ENCODE measurements at regions not wholly inside any gene's neighbourhood (a gene's known extent, or its start where the extent isn't known, plus 50 kb on each side); places are given as distances from the start of the nearest gene placed in this dataset.
"Not testable (repeated sequence)": the region's sequence is repeated elsewhere in the genome, so short reads cannot be mapped to it uniquely, and the experiment has no call there.

DNA sequence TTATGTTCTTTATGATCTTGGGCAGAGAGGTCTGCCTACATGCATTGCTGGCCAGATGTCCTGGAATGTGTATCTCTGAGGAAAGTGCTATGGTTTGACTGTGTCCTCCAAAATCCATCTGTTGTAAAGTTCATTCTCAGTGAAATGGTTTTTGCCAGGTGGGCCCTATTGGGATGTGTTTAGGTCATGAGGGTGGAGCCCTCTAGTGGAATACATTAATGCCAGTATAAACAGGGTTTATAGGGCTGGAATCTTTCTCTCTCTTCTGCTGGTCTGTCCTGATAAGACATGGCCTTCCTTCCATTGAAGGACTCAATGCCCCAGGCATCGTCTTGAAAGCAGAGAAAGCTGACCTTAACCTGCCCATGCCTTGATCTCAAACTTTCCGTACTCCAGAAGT, 258.5 kb downstream of the RPIA start:
- H3K4me3 ChIP-seq, result no peak overlapping the region
- no peaks in the 10 kb centered on the region for H3K36me3 ChIP-seq
- no peaks in the 10 kb centered on the region; the same call in 1 of the 2 replicates for H3K27me3 ChIP-seq
- H3K27ac ChIP-seq, result no peak overlapping the region
- H3K4me1 ChIP-seq, result no peaks in the 10 kb centered on the region
- no peaks in the 10 kb centered on the region for H3K9me3 ChIP-seq (replicated peaks)
- peak in 1 of 2 experiments; percentile 40 for DNase-seq

DNA sequence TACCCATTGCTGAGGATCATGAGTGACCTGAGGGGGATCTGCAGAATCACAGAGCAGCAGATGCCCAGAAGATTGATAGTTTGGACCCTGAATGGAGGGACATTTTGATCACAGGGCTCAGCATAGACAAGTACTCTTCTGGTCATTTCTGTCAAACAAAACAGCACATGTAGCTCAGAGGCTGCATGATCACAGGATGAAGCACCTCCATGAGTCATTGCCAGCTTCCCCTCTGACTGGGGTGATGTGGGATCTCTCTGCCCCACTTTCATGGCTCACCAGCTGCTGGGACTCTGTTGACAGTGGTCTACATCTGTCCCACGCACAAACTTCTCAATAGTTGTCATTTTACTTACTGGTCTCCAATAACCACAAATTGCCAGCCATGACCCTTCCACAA, 264.1 kb downstream of the RPIA start:
- H3K4me3 ChIP-seq, result no peak overlapping the region

DNA sequence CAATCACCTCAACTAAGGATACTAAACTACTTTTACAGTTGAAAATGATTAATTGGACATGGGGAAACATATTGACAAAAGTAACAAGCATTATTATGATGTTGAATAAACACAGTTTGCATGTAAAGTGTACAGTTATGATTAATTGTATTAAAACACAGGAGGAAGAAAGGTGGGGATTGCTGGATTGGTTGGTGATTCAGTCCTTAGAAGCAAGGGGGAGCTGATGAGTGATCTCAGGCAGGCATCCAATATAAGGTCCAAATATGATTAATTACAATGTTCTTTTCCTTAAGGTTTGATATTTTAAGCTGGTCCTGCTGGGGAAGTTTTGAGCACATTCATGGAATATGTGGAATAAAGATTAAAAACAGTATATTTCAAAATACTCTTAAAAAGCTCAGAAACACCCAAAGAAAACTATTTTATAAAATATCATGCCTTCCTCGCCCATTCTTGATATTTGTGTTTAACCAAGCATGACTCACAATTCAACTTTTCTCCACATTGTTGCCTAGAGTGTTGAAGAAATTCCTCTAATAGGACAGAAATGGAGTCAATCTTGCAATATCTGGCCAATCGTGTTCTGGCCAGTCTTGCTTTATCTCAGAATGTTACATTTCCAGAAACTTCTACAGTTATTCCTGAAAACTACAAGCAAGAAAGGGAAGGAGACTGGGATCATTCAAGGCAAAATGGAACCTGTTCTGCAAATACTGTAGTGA, 268.2 kb downstream of the RPIA start:
- no peaks in the 10 kb centered on the region for H3K36me3 ChIP-seq
- no peak overlapping the region for H3K4me3 ChIP-seq
- DNase-seq, result no peak
- H3K4me1 ChIP-seq, result no peaks in the 10 kb centered on the region
- no peaks in the 10 kb centered on the region for H3K9me3 ChIP-seq (replicated peaks)
- H3K27me3 ChIP-seq, result 0 out of 2 replicates have a peak, but pooled peaks cover 3% of the 10 kb centered on the region
- H3K27ac ChIP-seq, result no peak overlapping the region

More for the DNA sequence above, 264.1 kb downstream of the RPIA start:
- no peak for DNase-seq
- Histone ChIP-seq H3K9me3 (replicated peaks) (no peaks in the 10 kb centered on the region), H3K4me1 (no peaks in the 10 kb centered on the region), H3K36me3 (no peaks in the 10 kb centered on the region), H3K27ac (no peak overlapping the region), H3K27me3 (peaks cover 3% of the 10 kb centered on the region; the same call in 1 of the 2 replicates)

DNA sequence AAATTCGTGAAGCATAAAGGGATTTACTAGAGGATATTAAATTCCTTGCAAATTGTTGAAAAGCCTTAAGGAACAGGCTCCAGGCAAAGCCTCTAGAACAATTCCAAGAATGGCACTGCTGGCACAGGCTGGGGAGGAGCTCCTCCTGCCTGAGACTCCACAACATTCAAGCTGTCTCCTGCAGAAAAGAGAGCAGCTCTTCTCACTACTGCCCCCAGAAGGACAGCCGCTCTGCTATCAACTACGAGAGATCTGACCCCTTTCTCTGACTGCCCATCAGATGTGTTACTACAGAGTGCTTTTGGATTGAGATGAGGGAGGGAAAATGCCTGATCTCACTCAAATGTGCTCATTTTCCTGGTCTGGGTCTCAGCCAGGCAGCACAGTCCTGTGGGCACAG, 269.9 kb downstream of the RPIA start:
- not testable (repeated sequence) for H3K27ac ChIP-seq; H3K9me3 ChIP-seq (replicated peaks); H3K4me3 ChIP-seq; H3K4me1 ChIP-seq; DNase-seq; H3K27me3 ChIP-seq; H3K36me3 ChIP-seq

DNA sequence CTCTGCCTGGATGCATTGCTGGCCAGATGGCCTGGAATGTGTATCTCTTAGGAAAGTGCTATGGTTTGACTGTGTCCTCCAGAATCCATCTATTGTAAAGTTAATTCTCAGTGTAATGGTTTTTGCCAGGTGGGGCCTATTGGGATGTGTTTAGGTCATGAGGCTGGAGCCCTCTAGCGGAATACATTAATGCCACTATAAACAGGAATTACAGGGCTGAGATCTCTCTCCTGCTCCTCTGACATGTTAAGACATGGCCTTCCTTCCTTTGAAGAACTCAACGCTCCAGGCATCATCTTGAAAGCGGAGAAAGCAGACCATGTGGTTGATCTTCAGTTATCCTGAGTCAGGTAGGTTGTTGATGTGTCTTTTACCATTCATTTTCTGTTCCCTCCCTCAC, 276.4 kb downstream of the RPIA start:
- no peak overlapping the region for H3K4me3 ChIP-seq
- H3K36me3 ChIP-seq, result no peaks in the 10 kb centered on the region
- H3K9me3 ChIP-seq (replicated peaks), result no peaks in the 10 kb centered on the region
- peak in 1 of 2 experiments; percentile 38 for DNase-seq
- H3K27ac ChIP-seq, result no peak overlapping the region
- no peaks in the 10 kb centered on the region for H3K4me1 ChIP-seq
- H3K27me3 ChIP-seq, result 0 out of 2 replicates have a peak, but pooled peaks cover 3% of the 10 kb centered on the region

DNA sequence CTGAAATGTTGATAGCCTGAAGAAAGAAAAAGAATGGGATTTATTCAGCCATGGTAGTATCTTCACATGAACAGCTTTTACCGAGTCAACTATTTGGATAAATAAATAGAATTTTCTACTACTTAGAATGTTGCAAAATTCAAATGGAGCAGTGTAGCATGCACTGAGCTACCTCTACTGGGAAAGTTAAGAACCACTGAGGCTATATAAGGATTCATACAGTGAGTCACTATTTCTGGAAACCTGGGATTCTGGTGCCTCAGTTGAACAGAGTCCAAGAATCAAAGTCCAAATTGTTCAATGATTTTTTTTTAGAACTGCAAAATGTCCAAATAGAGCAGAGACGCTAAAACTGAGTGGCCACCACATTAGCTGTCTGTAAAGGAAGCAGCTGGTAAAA, 286.5 kb downstream of the RPIA start:
- H3K4me1 ChIP-seq, result not testable (repeated sequence)

DNA sequence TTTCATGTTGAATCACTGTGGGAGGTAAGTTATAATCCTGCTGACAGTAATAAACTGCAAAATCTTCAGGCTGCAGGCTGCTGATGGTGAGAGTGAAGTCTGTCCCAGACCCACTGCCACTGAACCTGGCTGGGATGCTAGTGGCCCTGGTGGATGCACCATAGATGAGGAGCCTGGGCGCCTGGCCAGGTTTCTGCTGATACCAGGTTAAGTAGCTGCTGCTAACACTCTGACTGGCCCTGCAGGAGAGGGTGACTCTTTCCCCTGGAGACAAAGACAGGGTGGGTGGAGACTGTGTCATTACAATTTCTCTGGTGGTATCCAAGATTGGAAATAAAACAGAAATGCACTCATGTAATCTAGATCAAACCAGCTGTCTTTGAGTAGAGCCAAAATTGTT, 287.0 kb downstream of the RPIA start:
- not testable (repeated sequence) for DNase-seq; H3K27ac ChIP-seq; H3K27me3 ChIP-seq; H3K36me3 ChIP-seq; H3K9me3 ChIP-seq (replicated peaks); H3K4me1 ChIP-seq; H3K4me3 ChIP-seq

More for the DNA sequence above, 286.5 kb downstream of the RPIA start:
- H3K4me3 ChIP-seq; H3K9me3 ChIP-seq (replicated peaks); H3K27ac ChIP-seq; DNase-seq; H3K36me3 ChIP-seq; H3K27me3 ChIP-seq: not testable (repeated sequence)

DNA sequence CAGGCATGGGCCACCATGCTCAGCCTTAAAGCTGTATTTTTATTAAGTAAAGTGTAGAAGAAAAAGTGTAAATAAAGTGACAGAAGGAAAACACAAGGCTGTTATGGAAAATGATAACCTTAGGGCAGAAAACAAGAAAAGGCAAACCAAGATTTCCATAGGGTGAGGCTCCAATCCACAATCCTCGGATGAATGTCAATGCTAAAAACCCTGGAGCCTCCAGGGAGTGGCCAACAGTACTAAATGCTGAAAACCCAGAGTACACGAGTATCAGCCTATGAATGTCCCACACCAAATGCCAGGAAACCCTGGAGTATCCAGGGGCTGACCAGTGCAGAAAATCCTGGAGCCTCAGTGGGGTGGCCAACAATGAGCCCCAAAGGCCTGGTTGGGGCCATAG, 292.6 kb downstream of the RPIA start:
- not testable (repeated sequence) for H3K4me1 ChIP-seq; DNase-seq; H3K9me3 ChIP-seq (replicated peaks); H3K27ac ChIP-seq; H3K27me3 ChIP-seq; H3K36me3 ChIP-seq; H3K4me3 ChIP-seq

DNA sequence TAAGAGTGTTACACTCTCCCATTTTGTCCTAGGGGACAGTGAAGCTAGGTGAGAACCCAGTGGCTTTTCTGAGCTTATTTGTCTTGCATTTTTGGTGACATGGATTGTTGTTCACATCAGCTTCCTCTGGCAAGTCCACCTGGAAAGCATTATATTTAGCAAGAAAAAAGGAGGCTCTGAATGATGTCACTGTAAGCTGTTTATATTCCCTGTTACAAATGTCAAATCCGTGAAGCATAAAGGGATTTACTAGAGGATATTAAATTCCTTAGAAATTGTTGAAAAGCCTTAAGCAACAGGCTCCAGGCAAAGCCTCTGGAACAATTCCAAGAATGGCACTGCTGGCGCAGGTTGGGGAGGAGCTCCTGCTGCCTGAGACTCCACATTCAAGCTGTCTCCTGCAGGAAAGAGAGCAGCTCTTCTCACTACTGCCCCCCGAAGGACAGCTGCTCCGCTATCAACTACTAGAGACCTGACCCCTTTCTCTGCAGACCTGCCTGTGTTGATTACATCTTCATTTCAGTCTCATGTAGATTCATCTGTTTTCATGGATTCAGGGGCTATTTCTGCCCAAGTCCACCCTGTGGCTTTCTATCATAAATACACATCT, 295.4 kb downstream of the RPIA start:
- DNase-seq, result peak; percentile 44 to 46
- not testable (repeated sequence) for H3K27ac ChIP-seq; H3K27me3 ChIP-seq; H3K9me3 ChIP-seq (replicated peaks); H3K4me1 ChIP-seq; H3K36me3 ChIP-seq; H3K4me3 ChIP-seq

DNA sequence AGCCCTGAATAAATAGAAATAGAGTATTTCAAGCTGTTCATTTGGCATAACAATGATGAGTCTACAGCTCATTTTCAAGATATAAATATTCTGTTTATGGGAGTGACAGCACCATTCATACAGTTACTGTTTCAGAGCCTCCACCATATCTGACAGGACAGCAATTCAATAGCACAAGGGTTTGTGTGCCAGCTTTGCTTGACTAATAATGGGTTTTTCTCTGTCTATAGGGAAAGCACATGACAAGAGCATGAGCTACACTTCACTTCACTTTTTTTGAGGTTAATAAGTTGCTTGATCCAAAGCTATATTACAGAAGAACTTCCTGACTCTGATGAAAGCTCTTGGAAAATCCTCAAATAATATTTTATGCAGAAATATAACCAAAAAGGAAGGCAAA, 297.1 kb downstream of the RPIA start:
- H3K36me3 ChIP-seq; DNase-seq; H3K27me3 ChIP-seq; H3K4me3 ChIP-seq; H3K4me1 ChIP-seq; H3K9me3 ChIP-seq (replicated peaks); H3K27ac ChIP-seq: not testable (repeated sequence)

DNA sequence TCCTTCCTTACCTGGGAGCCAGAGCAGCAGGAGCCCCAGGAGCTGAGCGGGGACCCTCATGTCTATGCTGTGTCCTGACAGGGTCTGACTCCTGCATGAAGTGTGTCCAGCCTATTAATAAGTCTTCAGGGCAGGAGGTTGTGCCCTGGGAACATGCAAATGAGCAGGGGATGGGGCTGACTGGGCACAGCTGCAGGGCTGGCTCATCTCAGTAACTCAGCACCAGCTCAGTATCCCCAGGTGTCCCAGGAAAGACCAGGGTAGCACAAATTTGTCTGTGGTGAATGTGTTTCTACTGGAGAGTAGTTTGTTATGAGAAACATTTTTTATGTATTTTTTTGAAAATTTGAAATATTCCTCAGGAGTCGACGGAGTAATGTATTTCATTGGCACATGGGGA, 301.3 kb downstream of the RPIA start:
- not testable (repeated sequence) for H3K36me3 ChIP-seq; H3K27me3 ChIP-seq; H3K9me3 ChIP-seq (replicated peaks); H3K4me3 ChIP-seq; DNase-seq; H3K4me1 ChIP-seq; H3K27ac ChIP-seq

DNA sequence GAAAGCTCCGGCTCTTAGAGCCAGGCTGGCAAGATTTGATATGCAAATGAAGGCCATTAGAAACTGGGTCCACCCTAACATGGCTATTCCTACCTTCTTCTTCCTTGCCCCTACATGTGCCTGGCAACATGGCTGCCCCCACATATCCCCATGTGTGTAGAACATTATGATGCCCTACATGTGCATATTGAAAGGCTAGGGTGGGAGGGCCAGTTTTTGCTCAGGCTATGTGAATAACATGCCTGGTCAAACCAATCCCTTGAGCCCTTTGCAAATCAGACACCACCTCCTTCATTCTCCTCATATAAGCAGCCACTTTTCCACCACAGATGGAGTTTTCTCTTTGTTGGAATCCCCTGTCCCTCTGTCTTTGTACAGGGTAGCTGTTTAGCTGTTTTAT, 303.4 kb downstream of the RPIA start:
- not testable (repeated sequence) for H3K27ac ChIP-seq

DNA sequence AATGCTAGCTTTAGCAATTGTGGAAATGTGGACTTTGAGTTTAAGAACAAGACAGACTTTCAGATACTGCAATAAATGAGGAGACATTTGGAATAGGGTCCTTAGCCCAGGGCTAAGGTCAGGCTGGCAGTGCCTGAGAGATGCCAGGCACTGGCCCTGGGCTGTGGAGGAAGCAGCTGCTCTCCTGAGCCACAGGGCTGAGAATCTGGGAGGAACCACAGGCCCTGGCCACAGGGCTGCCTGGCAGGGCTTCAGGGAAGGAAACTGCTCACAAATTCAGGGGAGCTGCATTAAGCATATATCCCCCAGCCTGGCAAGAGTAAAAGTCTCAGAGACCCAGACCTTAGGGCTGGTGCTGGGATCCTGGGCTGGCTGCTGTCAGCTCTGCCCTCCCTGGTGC, 305.1 kb downstream of the RPIA start:
- not testable (repeated sequence) for H3K36me3 ChIP-seq; H3K4me1 ChIP-seq; H3K9me3 ChIP-seq (replicated peaks); H3K27ac ChIP-seq; H3K27me3 ChIP-seq; H3K4me3 ChIP-seq; DNase-seq

More for the DNA sequence above, 303.4 kb downstream of the RPIA start:
- H3K4me1 ChIP-seq; H3K4me3 ChIP-seq; H3K9me3 ChIP-seq (replicated peaks); H3K27me3 ChIP-seq; H3K36me3 ChIP-seq; DNase-seq: not testable (repeated sequence)

DNA sequence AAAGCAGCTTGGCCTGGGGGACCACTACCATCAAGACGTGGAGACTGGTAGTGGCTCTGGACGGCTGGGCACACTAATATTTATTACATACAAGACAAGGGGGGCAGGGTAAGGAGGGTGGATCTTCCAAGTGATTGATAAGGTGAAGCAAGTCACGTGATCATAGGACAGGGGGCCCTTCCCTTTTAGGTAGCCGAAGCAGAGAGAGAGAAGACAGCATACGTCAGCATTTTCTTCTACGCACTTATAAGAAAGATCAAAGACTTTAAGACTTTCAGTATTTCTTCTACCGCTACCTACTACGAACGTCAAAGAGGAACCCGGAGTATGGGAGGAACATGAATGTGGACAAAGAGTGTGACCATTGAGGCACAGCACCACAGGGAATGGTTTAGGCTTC, 307.9 kb downstream of the RPIA start:
- no peaks in the 10 kb centered on the region for H3K27me3 ChIP-seq
- H3K27ac ChIP-seq, result no peak overlapping the region
- no peaks in the 10 kb centered on the region for H3K4me1 ChIP-seq
- no peak overlapping the region for H3K4me3 ChIP-seq
- no peak for DNase-seq
- no peaks in the 10 kb centered on the region for H3K36me3 ChIP-seq
- H3K9me3 ChIP-seq (replicated peaks), result no peaks in the 10 kb centered on the region

DNA sequence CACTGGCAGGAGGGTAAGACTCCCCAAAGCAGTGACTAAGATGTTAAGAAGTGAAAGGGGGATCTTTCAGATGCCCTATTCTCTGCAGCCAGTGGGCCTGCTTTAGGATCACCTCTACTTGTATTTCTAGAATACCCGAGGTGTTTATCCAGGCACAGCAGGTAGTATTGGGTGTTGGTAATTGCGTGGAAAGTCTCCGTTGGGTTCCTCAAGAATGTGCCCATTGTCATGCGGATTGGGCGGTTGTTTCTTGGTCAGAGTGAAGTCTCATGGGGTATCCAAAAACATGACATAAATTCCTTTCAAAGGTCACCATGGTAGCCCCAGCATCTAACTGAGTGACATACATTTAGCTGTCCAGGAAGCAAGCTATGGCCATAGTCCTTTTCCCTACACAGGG, 308.8 kb downstream of the RPIA start:
- no peak overlapping the region for H3K27ac ChIP-seq
- no peaks in the 10 kb centered on the region for H3K27me3 ChIP-seq
- DNase-seq, result no peak
- H3K36me3 ChIP-seq, result no peaks in the 10 kb centered on the region
- no peaks in the 10 kb centered on the region for H3K9me3 ChIP-seq (replicated peaks)
- no peak overlapping the region for H3K4me3 ChIP-seq
- H3K4me1 ChIP-seq, result no peaks in the 10 kb centered on the region

DNA sequence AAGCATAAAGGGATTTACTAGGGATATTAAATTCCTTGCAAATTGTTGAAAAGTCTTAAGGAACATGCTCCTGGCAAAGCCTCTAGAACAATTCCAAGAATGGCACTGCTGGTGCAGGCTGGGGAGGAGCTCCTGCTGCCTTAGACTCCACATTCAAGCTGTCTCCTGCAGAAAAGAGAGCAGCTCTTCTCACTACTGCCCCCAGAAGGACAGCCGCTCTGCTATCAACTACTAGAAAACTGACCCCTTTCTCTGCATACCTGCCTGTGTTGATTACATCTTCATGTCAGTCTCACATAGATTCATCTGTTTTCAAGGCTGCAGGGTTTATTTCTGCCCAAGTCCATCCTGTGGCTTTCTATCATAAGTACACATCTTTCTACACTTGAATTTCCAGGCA, 312.8 kb downstream of the RPIA start:
- H3K4me1 ChIP-seq; H3K9me3 ChIP-seq (replicated peaks); DNase-seq: not testable (repeated sequence)

More for the DNA sequence above, 312.8 kb downstream of the RPIA start:
- H3K36me3 ChIP-seq, H3K4me3 ChIP-seq, H3K27me3 ChIP-seq, H3K27ac ChIP-seq: not testable (repeated sequence)
